GM21825 (cell line): ENCODE measurements at regions not wholly inside any gene's neighbourhood (a gene's known extent, or its start where the extent isn't known, plus 50 kb on each side); places are given as distances from the start of the nearest gene placed in this dataset.
"Not testable (repeated sequence)": the region's sequence is repeated elsewhere in the genome, so short reads cannot be mapped to it uniquely, and the experiment has no call there.

Experiments
- ATAC-seq: cut with Tn5 transposase; IDR thresholded peaks from one replicate; pipeline ENCODE4 v1.9.1; 2021; ENCODE audit warnings: mild to moderate bottlenecking, moderate library complexity; ENCODE audit not compliant: unreplicated experiment

DNA sequence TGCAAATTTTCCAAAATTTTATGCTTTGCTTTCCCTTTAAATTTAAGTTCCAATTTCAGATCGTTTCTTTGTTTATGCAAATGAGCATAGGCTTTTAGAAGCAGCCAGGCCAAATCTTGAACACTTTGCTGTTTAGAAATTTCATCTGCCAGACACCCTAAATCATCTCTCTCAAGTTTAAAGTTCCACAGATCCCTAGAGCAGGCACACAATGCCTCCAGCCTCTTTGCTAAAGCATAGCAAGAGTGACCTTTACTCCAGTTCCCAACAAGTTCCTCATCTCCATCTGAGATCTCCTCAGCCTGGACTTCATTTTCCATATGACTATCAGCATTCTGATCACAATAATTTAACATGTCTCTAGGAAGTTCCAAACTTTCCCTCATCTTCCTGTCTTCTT, 254.5 kb downstream of the DLL1 start:
- ATAC-seq, result not testable (repeated sequence)

- ATAC-seq, result no peak
These were observed 255.0 kb downstream of the DLL1 start for GRCh38 chr6:170035901-170036304.

GRCh38 chr6:170035044-170035443, 255.8 kb downstream of the DLL1 start:
- ATAC-seq, result no peak

- ATAC-seq, result no peak
These were observed 256.6 kb downstream of the DLL1 start for GRCh38 chr6:170034294-170034693.

DNA sequence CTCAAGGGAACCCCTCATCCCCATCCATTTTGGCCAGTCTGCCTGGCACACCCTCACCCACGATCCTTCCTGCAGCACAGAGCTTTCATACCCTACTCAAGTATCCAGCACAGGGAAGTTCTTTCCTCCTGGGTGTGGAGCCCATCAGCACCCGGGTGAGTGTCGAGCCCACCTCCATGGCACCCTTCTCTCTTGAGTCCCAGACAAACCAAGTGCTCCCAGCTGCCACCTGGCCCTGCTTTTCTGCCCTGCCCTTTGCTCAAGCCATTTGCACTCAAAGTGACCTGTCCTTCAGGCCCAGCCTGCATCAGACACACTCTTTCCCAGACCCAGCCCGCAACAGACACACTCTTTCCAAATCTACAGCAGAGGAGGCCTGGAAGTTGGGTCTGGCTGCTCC, 257.2 kb downstream of the DLL1 start:
- no peak for ATAC-seq

DNA sequence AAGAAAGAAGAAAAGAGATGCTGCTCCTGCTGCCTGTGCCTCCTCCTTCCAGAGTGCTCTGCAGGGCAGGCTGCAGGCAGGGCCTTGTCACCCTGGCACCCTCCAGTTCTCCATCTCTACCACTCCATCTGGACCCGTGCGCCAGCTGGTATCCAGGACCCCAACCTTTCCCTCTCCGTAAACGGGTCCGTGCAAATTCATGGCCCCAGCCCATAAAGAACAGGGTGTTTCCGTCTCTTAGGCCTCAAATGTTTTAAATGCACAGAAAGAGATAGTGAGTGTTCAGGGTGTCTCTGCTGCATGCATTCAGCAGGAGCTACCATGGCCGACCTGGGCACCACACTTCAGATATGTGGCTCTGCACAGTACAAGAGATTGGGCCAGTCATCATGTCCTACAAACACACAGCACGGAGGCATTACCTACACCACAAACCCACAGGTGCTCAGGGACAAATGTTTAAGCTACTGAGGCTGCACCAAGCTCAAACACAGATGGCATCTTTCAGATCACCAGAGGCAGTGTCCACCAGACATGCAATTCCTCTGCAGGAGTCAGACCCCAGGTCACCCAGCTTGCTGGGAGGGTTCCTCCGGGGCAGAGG, 258.1 kb downstream of the DLL1 start:
- ATAC-seq, result no peak

DNA sequence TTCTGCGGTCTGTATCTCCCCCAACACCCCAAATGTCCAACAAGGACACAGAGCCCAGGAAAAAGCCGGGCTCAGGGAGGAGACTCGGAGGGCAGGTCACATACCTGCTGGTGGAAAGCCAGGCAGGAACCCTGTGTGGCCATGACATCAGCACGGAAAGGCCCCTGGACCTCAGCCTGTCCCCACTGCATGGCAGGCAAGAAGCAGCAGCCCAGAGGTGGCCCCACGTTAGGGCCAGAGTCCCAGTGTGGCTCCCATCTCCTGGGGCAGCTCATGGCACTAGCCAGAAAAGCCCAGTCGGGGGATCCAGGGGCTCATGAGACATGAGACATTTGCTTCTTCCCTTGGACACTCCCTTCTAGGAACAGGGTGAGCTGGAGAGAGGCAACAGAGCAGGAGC, 258.7 kb downstream of the DLL1 start:
- no peak for ATAC-seq

- ATAC-seq, result no peak
These were observed 259.2 kb downstream of the DLL1 start for GRCh38 chr6:170031684-170032121.

- ATAC-seq, result no peak
These were observed 259.9 kb downstream of the DLL1 start for GRCh38 chr6:170030821-170031471.

DNA sequence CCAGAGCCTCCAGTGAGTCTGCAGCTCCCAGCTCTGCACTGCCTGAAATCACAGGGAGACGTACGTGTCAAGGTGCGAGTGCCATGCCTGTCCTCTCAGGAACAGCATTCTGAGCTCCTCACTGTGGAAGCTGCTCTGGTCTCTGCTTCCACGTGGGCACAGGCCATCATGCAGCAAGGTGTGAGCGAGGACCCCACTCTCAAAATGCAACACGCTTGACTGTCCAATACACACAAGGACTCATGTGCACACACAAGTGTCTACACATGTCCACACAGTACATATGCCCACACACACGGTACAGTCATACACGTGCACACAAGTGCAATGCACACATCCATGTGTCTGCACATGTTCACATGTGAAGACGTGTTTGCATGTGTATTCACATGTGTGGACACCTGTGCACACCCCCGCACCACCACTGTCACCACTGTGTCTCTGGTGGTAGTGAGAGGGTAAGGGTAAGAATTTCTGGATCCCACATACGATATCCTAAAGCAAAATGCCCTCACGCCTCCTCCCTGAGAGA, 260.5 kb downstream of the DLL1 start:
- ATAC-seq, result no peak

DNA sequence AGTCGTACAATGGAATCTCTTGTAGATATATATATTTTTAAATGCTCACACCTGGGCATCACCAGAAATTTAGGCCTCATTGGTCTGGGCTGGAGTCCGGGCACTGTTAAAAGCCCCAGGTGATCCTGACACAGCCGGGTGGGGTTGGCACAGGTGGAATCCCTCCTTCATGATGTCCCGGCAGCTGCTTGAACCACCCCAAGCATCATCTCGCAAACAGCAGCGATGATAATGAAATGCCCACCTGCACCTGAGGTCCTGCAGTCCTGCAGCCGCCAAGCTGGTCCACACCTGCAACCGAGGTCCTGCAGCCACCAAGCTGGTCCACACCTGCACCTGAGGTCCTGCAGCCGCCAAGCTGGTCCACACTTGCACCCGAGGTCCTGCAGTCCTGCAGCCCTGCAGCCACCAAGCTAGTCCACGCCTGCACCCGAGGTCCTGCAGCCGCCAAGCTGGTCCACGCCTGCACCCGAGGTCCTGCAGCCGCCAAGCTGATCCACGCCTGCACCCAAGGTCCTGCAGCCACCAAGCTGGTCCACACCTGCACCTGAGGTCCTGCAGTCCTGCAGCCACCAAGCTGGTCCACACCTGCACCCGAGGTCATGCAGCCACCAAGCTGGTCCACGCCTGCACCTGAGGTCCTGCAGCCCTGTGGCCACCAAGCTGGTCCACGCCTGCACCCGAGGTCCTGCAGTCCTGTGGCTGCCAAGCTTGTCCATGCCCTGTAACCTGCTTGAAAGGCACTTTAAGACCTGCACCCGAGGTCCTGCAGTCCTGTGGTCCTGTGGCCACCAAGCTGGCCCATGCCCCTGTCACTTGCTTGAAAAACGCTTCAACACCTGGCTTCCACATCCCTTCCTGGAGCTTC, 261.2 kb downstream of the DLL1 start:
- no peak for ATAC-seq

DNA sequence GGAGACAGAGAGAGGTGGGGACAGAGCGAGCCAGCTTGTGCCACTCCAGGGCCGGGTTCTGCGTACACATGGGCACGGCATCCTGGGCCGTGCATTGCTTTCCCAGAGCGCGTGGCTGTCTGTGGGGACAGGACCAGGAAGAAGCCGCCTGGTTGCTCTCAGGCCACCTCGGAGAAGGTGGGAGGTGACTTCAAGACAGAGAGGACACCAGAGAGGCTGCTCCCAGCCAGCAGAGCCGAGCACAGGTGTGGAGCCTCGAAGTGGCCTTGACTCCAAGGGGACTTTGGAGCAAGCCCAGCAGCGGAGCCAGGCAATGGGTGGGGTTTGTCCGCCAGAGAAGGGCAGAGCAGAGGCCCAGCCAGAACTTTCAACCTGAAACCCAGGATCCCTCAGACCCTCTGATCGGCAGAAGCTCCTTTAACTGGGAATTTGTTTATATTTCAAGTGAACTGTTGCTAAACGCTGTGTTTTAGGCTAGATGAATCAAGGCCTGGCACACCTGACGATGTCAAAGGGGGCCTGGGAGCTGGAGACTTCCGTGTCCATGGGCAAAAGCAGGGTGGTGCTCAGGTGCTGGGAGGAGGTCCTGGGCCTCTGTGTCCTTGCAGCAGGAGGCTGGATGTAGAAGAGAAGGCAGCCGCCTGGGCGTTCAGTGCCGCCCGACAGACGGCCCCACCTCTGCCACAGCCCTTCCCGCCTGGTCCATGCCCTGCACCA, 262.1 kb downstream of the DLL1 start:
- no peak for ATAC-seq

DNA sequence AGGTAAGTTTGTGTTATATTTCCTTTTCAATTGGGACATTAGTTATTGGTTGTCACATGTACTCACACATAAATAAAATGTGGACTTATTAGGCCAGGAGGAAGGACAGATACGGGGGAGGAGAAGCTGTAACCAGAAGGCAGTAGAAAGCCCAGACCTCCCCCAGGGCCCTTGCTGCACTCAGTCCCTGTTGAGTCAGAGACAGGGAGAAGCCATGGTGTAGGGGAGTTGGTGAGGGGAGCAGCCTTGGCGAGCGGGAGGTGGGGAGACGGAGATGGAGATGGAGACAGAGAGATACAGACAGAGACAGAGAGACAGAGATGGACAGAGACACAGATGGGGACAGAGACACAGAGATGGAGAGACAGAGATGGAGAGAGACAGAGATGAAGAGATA, 263.2 kb downstream of the DLL1 start:
- ATAC-seq, result no peak

DNA sequence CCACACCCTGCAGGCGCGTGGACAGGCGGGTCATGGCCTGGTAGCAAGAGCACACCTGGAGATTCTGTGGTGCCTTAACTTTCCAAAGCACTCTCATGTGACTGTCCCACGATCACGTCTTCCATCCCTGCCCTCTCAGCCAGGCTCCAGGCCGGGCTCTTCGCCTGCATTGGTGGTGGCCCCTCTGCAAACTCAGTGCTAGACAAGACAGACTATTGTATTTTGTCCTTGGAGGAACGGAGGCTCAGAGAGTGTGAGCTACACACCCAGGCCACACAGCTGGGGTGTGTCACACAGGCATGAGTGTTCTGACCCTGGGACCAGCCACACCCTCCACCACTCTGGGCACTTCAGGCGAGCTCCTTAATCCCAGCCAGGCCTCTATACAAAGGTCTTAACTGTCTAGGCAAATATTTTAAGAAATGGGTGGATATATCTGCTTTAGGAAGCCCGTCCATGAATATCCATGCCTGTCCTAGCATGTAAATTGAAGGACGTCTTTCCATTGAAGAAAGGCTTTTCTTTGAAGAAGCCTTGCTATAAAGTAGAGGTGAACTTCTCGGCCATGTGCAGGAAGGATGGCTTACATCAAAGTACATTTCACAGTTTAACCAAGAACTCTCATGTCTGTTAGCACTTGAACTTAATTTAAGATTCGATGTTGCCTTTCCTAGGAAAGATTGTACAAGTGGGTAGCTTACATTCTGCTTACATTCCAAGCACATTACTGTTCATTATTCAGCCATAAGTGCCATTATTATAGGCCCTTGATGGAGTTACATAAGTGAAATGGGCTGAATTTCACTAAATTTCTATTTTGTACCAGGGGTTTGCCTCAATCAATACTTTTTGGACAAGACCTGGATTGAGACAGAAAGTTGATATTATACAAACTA, 263.9 kb downstream of the DLL1 start:
- no peak for ATAC-seq

DNA sequence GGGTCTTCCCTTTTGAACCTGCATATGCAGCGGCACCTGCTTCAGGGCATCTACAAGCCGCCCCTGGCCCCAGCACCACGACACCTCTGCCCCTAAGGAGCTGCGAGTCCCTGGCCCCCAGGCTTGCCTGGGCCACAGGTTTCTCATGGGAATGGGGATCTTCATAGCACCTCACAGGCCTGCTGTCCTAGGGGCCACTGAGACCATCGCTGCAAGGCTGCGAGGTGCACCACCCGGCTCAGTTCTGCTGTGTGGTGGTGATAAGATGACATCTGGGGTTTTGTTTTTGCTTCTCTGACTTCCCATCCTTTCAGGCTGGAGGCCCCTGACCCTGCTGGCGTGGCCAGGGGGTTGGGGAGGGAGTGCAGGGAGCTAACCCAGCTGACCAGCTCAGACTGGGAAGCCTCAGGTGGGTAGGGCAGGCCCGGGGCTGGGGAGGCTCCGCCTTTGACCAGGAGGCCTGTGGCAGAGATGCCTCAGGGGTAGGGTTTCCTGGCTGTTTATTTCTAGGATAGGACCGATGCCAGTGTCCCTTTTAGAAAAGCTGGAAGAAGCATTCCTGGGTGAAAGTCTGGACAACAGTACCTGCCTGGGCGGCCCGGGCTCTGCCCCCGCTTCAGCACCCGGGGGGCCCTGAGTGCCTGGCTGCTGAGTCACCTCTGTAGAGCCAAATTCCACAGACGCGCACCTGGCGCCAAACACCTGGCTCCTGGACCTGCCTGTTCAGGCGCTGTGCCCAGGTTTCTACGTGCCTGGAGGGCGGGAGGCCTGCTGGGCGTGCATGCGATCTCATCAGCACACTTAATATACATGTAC, 264.7 kb downstream of the DLL1 start:
- no peak for ATAC-seq

DNA sequence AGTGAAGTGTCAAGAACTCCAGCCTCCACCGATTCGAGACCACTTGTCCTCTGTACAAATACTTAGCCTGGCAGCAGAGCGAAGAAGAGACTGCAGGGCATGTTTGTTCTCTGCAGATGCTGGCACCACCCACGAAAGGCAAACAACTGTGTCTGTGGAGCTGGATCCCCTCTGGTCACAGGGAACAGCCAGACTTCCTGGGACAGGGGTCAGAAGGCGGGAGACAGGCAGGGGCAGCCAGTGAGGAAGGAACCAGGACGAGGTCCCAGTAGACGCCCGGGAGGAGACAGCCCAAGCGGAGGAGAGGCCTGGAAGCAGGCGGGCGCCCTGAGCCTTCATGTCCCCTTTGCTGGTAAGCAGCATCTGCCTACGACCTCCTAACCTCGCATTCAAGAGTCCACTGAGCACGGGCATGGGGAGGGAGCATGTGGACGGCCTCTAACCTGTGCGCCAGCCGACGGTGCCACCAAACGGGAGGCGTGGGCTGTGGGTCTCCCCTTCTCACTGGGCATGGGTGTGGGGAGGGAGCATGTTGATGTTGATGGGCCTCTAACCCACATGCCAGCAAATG, 265.5 kb downstream of the DLL1 start:
- ATAC-seq, result no peak

DNA sequence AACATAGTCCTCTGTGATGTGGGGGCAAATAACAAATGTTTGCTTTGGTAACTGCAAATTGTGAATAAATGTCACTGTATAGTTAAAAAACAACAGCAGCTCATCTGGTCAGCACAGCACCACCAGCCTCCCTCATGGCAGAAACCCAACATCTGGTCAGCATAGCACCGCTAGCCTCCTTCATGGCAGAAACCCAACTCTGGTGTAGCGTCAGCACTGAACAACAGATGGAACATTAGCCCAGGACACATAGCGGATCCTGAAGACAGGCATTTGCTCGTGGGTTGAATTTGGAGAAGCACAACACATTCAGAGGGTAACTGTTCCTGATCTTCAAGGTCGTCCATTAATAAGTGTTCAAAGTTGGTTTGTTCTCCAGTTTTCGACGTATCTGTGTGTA, 265.9 kb downstream of the DLL1 start:
- ATAC-seq, result no peak

DNA sequence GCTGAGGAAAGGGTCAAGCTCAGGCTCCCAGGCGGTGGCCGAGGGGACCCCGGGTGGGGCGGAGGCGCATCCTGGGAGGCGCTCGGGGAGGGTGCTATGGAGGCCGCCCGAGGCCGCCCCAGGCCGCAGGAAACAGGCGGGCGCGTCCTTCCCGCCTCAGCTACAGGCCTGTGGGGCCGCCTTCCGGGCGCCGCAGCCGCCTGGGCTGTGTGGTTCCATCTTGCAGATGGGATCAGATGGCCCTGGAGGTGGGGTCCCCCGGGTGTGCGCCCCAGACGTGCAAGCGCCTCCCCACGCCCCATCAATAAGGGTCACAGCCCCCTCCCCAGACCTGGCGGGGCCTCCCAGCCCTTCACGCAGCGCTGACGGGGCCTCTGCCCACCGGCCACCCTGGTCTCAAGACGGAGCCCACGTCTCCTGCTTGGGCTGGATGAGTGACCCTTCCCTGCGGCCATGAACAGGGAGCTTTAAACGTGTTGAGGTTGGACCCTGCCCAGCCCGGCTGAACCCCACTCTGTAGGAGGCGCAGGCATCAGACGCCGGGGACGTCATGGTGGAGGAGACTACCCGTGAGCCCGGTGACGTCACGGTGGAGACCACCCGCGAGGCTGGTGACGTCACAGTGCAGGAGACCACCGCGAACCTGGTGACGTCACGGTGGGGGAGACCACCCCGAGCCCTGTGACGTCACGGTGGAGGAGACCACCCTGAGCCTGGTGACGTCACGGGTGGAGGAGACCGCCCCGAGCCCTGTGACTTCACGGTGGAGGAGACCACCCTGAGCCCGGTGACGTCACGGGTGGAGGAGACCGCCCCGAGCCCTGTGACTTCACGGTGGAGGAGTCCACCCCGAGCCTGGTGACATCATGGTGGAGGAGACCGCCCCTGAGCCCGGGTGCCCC, 267.0 kb downstream of the DLL1 start:
- ATAC-seq, result no peak
